Epithelial cell of esophagus (primary cell): ENCODE measurements at regions not wholly inside any gene's neighbourhood (a gene's known extent, or its start where the extent isn't known, plus 50 kb on each side); places are given as distances from the start of the nearest gene placed in this dataset.
A peak's percentile ranks its signal among the peaks of the same experiment; 100 is the strongest.

Experiments
- DNase-seq: peaks from one replicate; pipeline ENCODE4 v3.0.0; 2010; ENCODE audit warnings: low read depth
- H3K4me3 ChIP-seq: 2 replicates; pipeline ENCODE4 v1.5.1; 2011; ENCODE audit warnings: mild to moderate bottlenecking, low read length, control low read depth
- TF ChIP-seq, protein P1 (sequence below): IDR thresholded peaks from 2 replicates; pipeline ENCODE4 v1.5.1; 2011; ENCODE audit warnings: low read depth, mild to moderate bottlenecking, low read length, control low read depth, inconsistent platforms; ENCODE audit not compliant: insufficient read depth; ENCODE audit errors: missing control alignments

DNA sequence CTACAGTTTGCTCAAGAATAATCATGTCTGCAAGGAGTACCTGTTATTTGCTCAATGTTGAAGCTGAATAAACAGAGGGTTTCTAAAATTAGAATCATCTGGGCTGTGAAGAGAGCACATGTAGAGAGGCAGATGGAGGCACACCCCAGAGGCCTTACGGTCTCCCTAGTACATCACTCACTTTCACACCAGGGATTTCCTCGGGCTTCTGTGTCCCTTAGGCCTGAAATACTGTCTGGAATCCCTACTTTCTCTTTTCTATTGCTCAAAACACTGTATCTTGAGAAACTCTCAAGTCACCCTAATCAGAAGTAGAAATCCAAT, 473.7 kb upstream of the ROBO2 start:
- no peak for DNase-seq
- TF ChIP-seq, protein P1, sequence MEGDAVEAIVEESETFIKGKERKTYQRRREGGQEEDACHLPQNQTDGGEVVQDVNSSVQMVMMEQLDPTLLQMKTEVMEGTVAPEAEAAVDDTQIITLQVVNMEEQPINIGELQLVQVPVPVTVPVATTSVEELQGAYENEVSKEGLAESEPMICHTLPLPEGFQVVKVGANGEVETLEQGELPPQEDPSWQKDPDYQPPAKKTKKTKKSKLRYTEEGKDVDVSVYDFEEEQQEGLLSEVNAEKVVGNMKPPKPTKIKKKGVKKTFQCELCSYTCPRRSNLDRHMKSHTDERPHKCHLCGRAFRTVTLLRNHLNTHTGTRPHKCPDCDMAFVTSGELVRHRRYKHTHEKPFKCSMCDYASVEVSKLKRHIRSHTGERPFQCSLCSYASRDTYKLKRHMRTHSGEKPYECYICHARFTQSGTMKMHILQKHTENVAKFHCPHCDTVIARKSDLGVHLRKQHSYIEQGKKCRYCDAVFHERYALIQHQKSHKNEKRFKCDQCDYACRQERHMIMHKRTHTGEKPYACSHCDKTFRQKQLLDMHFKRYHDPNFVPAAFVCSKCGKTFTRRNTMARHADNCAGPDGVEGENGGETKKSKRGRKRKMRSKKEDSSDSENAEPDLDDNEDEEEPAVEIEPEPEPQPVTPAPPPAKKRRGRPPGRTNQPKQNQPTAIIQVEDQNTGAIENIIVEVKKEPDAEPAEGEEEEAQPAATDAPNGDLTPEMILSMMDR: no peak
- no peak overlapping the region for H3K4me3 ChIP-seq

DNA sequence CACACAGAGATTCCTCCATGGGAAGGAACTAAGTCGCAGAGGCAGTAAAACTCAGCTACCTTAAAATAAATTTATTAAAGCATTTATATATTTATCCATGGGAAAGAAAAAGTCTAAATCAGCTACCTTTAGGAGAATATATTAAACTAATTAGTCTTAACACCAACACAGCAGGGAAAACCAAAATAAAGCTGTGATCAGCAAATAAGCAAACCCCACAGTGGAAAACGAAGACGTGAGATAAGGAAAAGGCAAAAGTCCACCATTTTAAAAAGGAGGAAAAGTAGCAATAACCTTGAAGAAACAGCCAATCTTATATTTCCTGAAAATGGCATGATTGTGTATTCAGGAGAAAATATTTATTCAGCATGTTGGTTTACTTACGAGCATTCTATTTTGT, 473.0 kb upstream of the ROBO2 start:
- DNase-seq: no peak
- TF ChIP-seq, protein P1: no peak

GRCh38 chr3:76570436-76571057, 469.4 kb upstream of the ROBO2 start:
- TF ChIP-seq, protein P1: peak; percentile 50
- H3K4me3 ChIP-seq: no peak overlapping the region
- DNase-seq: peak; percentile 24

More for the DNA sequence above, 473.0 kb upstream of the ROBO2 start:
- no peak overlapping the region for H3K4me3 ChIP-seq

DNA sequence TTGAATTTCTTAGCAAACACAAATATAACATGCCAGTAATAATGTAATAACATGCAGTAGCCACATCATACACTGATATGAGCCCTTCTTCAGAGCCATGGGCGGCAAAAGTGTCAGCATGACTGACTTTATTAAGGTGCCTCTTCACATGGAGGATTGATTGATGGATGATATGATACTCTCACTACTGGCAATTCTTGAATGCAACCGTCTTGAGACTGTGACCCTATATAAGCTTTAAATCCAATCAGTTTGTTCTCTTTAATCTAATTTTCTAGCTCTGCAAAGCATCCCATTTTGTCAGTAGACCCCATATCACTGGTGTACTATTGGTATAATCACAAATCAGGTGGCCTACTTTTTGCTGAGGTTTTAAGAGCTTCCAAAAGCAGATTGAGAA, 463.7 kb upstream of the ROBO2 start:
- no peak for DNase-seq
- TF ChIP-seq, protein P1: no peak
- no peak overlapping the region for H3K4me3 ChIP-seq

DNA sequence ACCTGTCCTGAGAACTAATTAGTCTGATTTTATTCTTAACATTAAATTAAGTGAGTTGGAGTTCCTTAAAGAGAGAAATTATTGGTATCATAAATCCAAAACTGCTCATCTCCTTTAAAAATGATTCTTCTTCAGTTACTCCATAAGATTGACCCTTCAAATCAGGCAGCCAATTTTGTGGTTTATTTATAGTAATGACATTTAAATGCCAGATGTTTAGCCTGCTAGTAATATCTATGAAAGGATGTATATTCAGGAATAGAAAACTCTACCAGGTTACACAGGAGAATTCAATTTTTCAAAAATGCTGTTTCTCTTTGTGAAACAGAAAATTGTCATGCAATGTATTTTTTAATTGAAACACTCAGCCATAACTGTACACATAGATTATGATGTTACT, 457.8 kb upstream of the ROBO2 start:
- TF ChIP-seq, protein P1: no peak
- H3K4me3 ChIP-seq: no peak overlapping the region
- no peak for DNase-seq

- DNase-seq: no peak
- TF ChIP-seq, protein P1: no peak
- H3K4me3 ChIP-seq: no peak overlapping the region
Observed at GRCh38 chr3:76582632-76583378, 457.1 kb upstream of the ROBO2 start.

- TF ChIP-seq, protein P1: peak; percentile 52
- no peak overlapping the region for H3K4me3 ChIP-seq
- DNase-seq: peak; percentile 18
Observed at GRCh38 chr3:76585794-76586392, 454.0 kb upstream of the ROBO2 start.
